Esophagus squamous epithelium (tissue), 4 donors: ENCODE measurements at regions not wholly inside any gene's neighbourhood (a gene's known extent, or its start where the extent isn't known, plus 50 kb on each side); places are given as distances from the start of the nearest gene placed in this dataset.

Source experiments
- CTCF ChIP-seq, 6 experiments: fragments of 450-650 bp in 4 of 6; fragments of 200-600 bp in 2 of 6; sonication (generic) in 2 of 6; IDR thresholded peaks; one replicate each; pipeline ENCODE4 v1.5.1; 2016 to 2019; ENCODE audit warnings: antibody characterized with exemption in 6 of 6, mild to moderate bottlenecking in 4 of 6, moderate library complexity in 4 of 6
- POLR2A ChIP-seq, 4 donors: fragments of 450-650 bp; IDR thresholded peaks; one replicate each; pipeline ENCODE4 v1.6.1; 2017; ENCODE audit warnings: antibody characterized with exemption in 4 of 4, mild to moderate bottlenecking in 4 of 4, moderate library complexity in 3 of 4

- TF ChIP-seq CTCF (IDR thresholded peaks at IDR 0.05) (no peak), POLR2A (IDR thresholded peaks at IDR 0.05) (no peak)
Measured at GRCh38 chrX:96433409-96434077, 251.1 kb upstream of the DIAPH2 start.
